H1 (cell line): ENCODE measurements at regions not wholly inside any gene's neighbourhood (a gene's known extent, or its start where the extent isn't known, plus 50 kb on each side); places are given as distances from the start of the nearest gene placed in this dataset.

ENCODE experiments used
- CTCF ChIA-PET: fragments of 300-600 bp; sonication (Branson Sonifier 250); formaldehyde crosslinking; loops from one replicate; lab custom pipeline; 2021; ENCODE audit not compliant: partially characterized antibody; lab: Charles Lee
- POLR2A ChIA-PET: fragments of 300-600 bp; sonication (Branson Sonifier 250); formaldehyde crosslinking; loops from one replicate; lab custom pipeline; 2021; ENCODE audit warnings: inconsistent platforms; ENCODE audit not compliant: partially characterized antibody; lab: Charles Lee
- DNase-seq, 2 experiments: peaks; one replicate each; pipeline versions ENCODE4 v3.0.0 to v3.0.0-alpha.2; 2010 to 2022; ENCODE audit warnings: low spot score in 2 of 2, low read depth in 1 of 2, mixed read lengths in 1 of 2
- FAIRE-seq: peaks from 2 replicates; lab custom pipeline; 2011; peaks lifted over from hg19 to GRCh38; lab: Jason Lieb, UNC
- H2AFZ ChIP-seq: 2 replicates; pipeline ENCODE4 v1.8.1; 2012; ENCODE audit warnings: low read length, inconsistent platforms
- H2AK5ac ChIP-seq: 2 replicates; pipeline ENCODE4 v1.6.1; 2013; ENCODE audit warnings: low read depth, low read length
- H2BK120ac ChIP-seq: replicated peaks from 2 replicates; pipeline ENCODE3; 2013; ENCODE audit warnings: low read depth, low read length, inconsistent platforms
- H2BK12ac ChIP-seq: 2 replicates; pipeline ENCODE4 v1.6.1; 2013; ENCODE audit warnings: low read depth, low read length
- H2BK15ac ChIP-seq: 2 replicates; pipeline ENCODE4 v1.6.1; 2013; ENCODE audit warnings: low read length
- H2BK20ac ChIP-seq: 2 replicates; pipeline ENCODE4 v1.6.1; 2013; ENCODE audit warnings: low read length
- H2BK5ac ChIP-seq: 2 replicates; pipeline ENCODE4 v1.6.1; 2013; ENCODE audit warnings: low read depth, low read length
- H3K14ac ChIP-seq: 2 replicates; pipeline ENCODE4 v1.6.1; 2013; ENCODE audit warnings: inconsistent platforms; ENCODE audit not compliant: insufficient read length
- H3K18ac ChIP-seq: 2 replicates; pipeline ENCODE4 v1.6.1; 2013; ENCODE audit warnings: low read length; ENCODE audit errors: extremely low read depth
- H3K23ac ChIP-seq: 2 replicates; pipeline ENCODE4 v1.6.1; 2013; ENCODE audit warnings: inconsistent platforms; ENCODE audit not compliant: insufficient read length
- H3K23me2 ChIP-seq: 2 replicates; pipeline ENCODE4 v1.6.1; 2013; ENCODE audit warnings: low read depth, low read length
- H3K27ac ChIP-seq: 2 replicates; pipeline ENCODE4 v1.6.1; 2011; ENCODE audit warnings: low read depth, low read length, inconsistent platforms
- H3K27me3 ChIP-seq, 4 experiments: replicated peaks in 1 of 4; 1 replicate in 1 of 4; 2 replicates in 3 of 4; pipeline versions ENCODE4 v1.6.1 to v1.8.1; 2011 to 2013; ENCODE audit warnings: low read length in 3 of 4, mild to moderate bottlenecking in 3 of 4, inconsistent platforms in 2 of 4, mixed read lengths in 2 of 4, moderate library complexity in 1 of 4; ENCODE audit not compliant: control insufficient read depth in 3 of 4, insufficient read depth in 3 of 4; ENCODE audit errors: extremely low read depth in 1 of 4
- H3K36me3 ChIP-seq, 4 experiments: 2 replicates each; pipeline versions ENCODE4 v1.6.1 to v1.8.1; 2011 to 2013; ENCODE audit warnings: mild to moderate bottlenecking in 4 of 4, low read length in 3 of 4, moderate library complexity in 2 of 4, control low read depth in 1 of 4, inconsistent platforms in 1 of 4; ENCODE audit not compliant: insufficient read depth in 4 of 4, control insufficient read depth in 2 of 4
- H3K4ac ChIP-seq: replicated peaks from 2 replicates; pipeline ENCODE3; 2013; ENCODE audit warnings: low read length, low read depth, mixed read lengths, inconsistent platforms; ENCODE audit not compliant: insufficient read length
- H3K4me1 ChIP-seq, 4 experiments: replicated peaks in 1 of 4; 1 replicate in 1 of 4; 2 replicates in 3 of 4; pipeline versions ENCODE4 v1.6.1 to v1.8.1; 2011 to 2013; ENCODE audit warnings: low read length in 3 of 4, inconsistent platforms in 2 of 4, mixed read lengths in 1 of 4; ENCODE audit not compliant: insufficient read depth in 4 of 4, control insufficient read depth in 3 of 4
- H3K4me2 ChIP-seq, 2 experiments: 2 replicates each; pipeline versions ENCODE4 v1.6.1 to v1.8.1; 2011 to 2013; ENCODE audit warnings: low read depth in 2 of 2, low read length in 2 of 2, control low read depth in 1 of 2, inconsistent platforms in 1 of 2, mild to moderate bottlenecking in 1 of 2; ENCODE audit not compliant: insufficient read depth in 1 of 2
- H3K4me3 ChIP-seq, 4 experiments: fragments of 200-600, 300-600 bp in 1 of 4; sonication (generic), shearing (Covaris generic), sonication (Bioruptor Twin) in 1 of 4; 2 replicates each; pipeline versions ENCODE4 v1.5.1 to v1.8.1; 2011 to 2016; ENCODE audit warnings: low read length in 4 of 4, low read depth in 3 of 4, control low read depth in 2 of 4, inconsistent platforms in 2 of 4, mild to moderate bottlenecking in 2 of 4, mixed read lengths in 1 of 4, moderate library complexity in 1 of 4; ENCODE audit not compliant: insufficient read depth in 2 of 4; ENCODE audit errors: extremely low read depth in 1 of 4
- H3K56ac ChIP-seq: replicated peaks from 2 replicates; pipeline ENCODE3; 2013; ENCODE audit warnings: low read depth, mild to moderate bottlenecking, mixed read lengths, low read length, inconsistent platforms; ENCODE audit not compliant: insufficient read length
- H3K79me1 ChIP-seq: 2 replicates; pipeline ENCODE4 v1.6.1; 2013; ENCODE audit warnings: low read depth, low read length, control low read depth
- H3K79me2 ChIP-seq, 2 experiments: 2 replicates each; pipeline versions ENCODE4 v1.6.1 to v1.8.1; 2012 to 2013; ENCODE audit warnings: low read length in 2 of 2, mild to moderate bottlenecking in 2 of 2, inconsistent platforms in 1 of 2; ENCODE audit not compliant: insufficient read depth in 2 of 2, control insufficient read depth in 1 of 2
- H3K9ac ChIP-seq, 4 experiments: replicated peaks in 1 of 4; 1 replicate in 1 of 4; 2 replicates in 3 of 4; pipeline versions ENCODE4 v1.6.1 to v1.8.1; 2011 to 2013; ENCODE audit warnings: low read depth in 3 of 4, low read length in 3 of 4, control low read depth in 2 of 4, mild to moderate bottlenecking in 2 of 4, moderate library complexity in 2 of 4, inconsistent platforms in 1 of 4; ENCODE audit errors: extremely low read depth in 1 of 4
- H3K9me3 ChIP-seq, 2 experiments: 2 replicates each; pipeline versions ENCODE4 v1.6.1 to v1.8.1; 2012 to 2013; ENCODE audit warnings: mild to moderate bottlenecking in 2 of 2, moderate library complexity in 2 of 2, control low read depth in 1 of 2, inconsistent platforms in 1 of 2, low read depth in 1 of 2, low read length in 1 of 2, mixed read lengths in 1 of 2; ENCODE audit not compliant: insufficient read depth in 2 of 2
- H4K20me1 ChIP-seq, 2 experiments: replicated peaks in 1 of 2; 2 replicates each; pipeline versions ENCODE3 to v1.8.1; 2011 to 2013; ENCODE audit warnings: inconsistent platforms in 2 of 2, low read length in 2 of 2, mild to moderate bottlenecking in 1 of 2; ENCODE audit not compliant: insufficient read depth in 2 of 2, control insufficient read depth in 1 of 2
- H4K5ac ChIP-seq: 2 replicates; pipeline ENCODE4 v1.6.1; 2013; ENCODE audit warnings: low read length, low read depth, mixed read lengths, inconsistent platforms; ENCODE audit not compliant: insufficient read length
- H4K8ac ChIP-seq: 2 replicates; pipeline ENCODE4 v1.8.0; 2013; ENCODE audit warnings: mild to moderate bottlenecking, moderate library complexity, low read length, inconsistent platforms; ENCODE audit not compliant: insufficient read depth; ENCODE audit errors: extremely low read depth
- H4K91ac ChIP-seq: replicated peaks from 2 replicates; pipeline ENCODE3; 2013; ENCODE audit warnings: low read length, mixed read lengths, inconsistent platforms; ENCODE audit not compliant: insufficient read length
- EZH2 ChIP-seq: fragments of 200-600 bp; sonication (generic); IDR thresholded peaks from 2 replicates; pipeline ENCODE4 v1.7.1; 2012; ENCODE audit warnings: low read depth, mild to moderate bottlenecking, moderate library complexity, low read length, inconsistent platforms; ENCODE audit not compliant: severe bottlenecking
- MAX ChIP-seq: IDR thresholded peaks from 2 replicates; pipeline ENCODE4 v1.6.1; 2012; ENCODE audit warnings: inconsistent platforms
- SIN3A ChIP-seq, 2 experiments: IDR thresholded peaks in 1 of 2; conservative IDR thresholded peaks in 1 of 2; 2 replicates each; pipeline ENCODE4 v1.6.1; 2011 to 2012; ENCODE audit warnings: low read length in 2 of 2, improper control_type of control experiment in 1 of 2, low read depth in 1 of 2, mild to moderate bottlenecking in 1 of 2
- SIRT6 ChIP-seq: IDR thresholded peaks from one replicate; pipeline ENCODE4 v1.7.1; 2012; ENCODE audit warnings: low read length, inconsistent platforms
- SRF ChIP-seq: IDR thresholded peaks from 2 replicates; pipeline ENCODE4 v1.6.1; 2011; ENCODE audit warnings: mild to moderate bottlenecking, low read depth, low read length, moderate library complexity
- TCF12 ChIP-seq: IDR thresholded peaks from 2 replicates; pipeline ENCODE4 v1.6.1; 2011; ENCODE audit warnings: low read depth, mild to moderate bottlenecking, low read length
- WGBS, 2 experiments: shearing (Covaris generic) in 1 of 2; methylation state at CpG; one replicate each; pipeline versions ENCODE4 v1.1.6 to v1.1.7; 2013 to 2015; ENCODE audit warnings: low lambda C conversion rate in 2 of 2, mixed read lengths in 2 of 2, inconsistent platforms in 1 of 2, low coverage in 1 of 2, missing lambda C conversion rate in 1 of 2; ENCODE audit not compliant: insufficient replicate concordance in 2 of 2, insufficient coverage in 1 of 2, insufficient read length in 1 of 2; ENCODE audit errors: extremely low coverage in 1 of 2, missing lambda C conversion rate in 1 of 2; 5-methylcytosine and 5-hydroxymethylcytosine counted together

GRCh38 chr18:43827311-43827710, 550.0 kb upstream of the SYT4 start:
- H3K79me1 ChIP-seq: no peaks in the 10 kb centered on the region
- WGBS, 2 experiments: 63% methylated on average over 4 of the region's 4 CpGs; no CpG with 5 or more reads in 1 of the 2 experiments
- H3K4me1 ChIP-seq: no peaks in the 10 kb centered on the region; a peak in 3 of 7 replicates
- H3K79me2 ChIP-seq: no peaks in the 10 kb centered on the region
- no peak overlapping the region for H3K14ac ChIP-seq
- H3K4me2 ChIP-seq: no peak overlapping the region
- H2AK5ac ChIP-seq: no peak overlapping the region
- H4K8ac ChIP-seq: no peak overlapping the region
- ChIA-PET CTCF (interaction anchor here (1.2 kb wide), 1 partner anchor 10 kb away, joined by 3 read pairs; no protein-coding TSS in a partner anchor), POLR2A (no interaction called here)
- FAIRE-seq (no peak), DNase-seq (no peak)
- H3K27ac ChIP-seq: no peak overlapping the region
- no peak overlapping the region for H2BK12ac ChIP-seq
- no peak overlapping the region for H3K4ac ChIP-seq
- no peaks in the 10 kb centered on the region for H3K27me3 ChIP-seq
- no peak overlapping the region for H3K23ac ChIP-seq
- no peak overlapping the region for H4K91ac ChIP-seq
- no peak overlapping the region for H4K5ac ChIP-seq
- no peak overlapping the region for H2BK20ac ChIP-seq
- H3K18ac ChIP-seq: no peak overlapping the region
- no peak overlapping the region for H2BK5ac ChIP-seq
- no peak overlapping the region for H3K56ac ChIP-seq
- no peak overlapping the region for H2BK120ac ChIP-seq
- no peaks in the 10 kb centered on the region for H4K20me1 ChIP-seq
- H3K36me3 ChIP-seq: no peaks in the 10 kb centered on the region
- no peaks in the 10 kb centered on the region for H3K23me2 ChIP-seq
- H2AFZ ChIP-seq: no peak overlapping the region
- H2BK15ac ChIP-seq: no peak overlapping the region
- H3K9me3 ChIP-seq: no peaks in the 10 kb centered on the region
- no peak overlapping the region for H3K9ac ChIP-seq
- H3K4me3 ChIP-seq: no peak overlapping the region
- TF ChIP-seq SRF (no peak), SIRT6 (no peak), TCF12 (no peak), SIN3A (conservative IDR thresholded peaks at IDR 0.05 in 1 of 2, IDR thresholded peaks at IDR 0.05 in 1 of 2; ENCODE audit: low read depth in 1 of 2, low read length in 2 of 2) (no peak), EZH2 (no peak), MAX (no peak)
